ENCODE measurements at regions not wholly inside any gene's neighbourhood (a gene's known extent, or its start where the extent isn't known, plus 50 kb on each side); places are given as distances from the start of the nearest gene placed in this dataset.

DNA sequence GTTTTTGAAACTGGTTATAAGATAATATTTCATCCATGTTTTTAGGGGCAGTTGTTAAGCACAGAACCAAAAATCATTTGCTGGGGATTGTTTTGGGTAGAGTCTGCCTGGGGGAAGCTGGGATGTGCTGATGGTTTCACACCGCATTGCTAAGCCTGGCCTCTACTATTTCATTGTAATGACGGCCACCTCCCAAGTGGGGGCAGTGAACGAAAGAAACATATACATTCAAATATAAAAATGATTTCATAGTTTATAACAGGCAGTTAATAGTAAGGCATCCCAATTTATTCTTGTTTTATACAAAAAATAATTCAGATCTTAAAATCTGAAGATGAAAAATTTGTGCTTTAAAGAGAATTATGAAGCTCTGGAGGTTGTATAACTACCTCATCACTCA, 750.8 kb downstream of the REEP3 start:
- no peak overlapping the region for H4K8ac ChIP-seq (ENCODE audit: low read depth, low read length)
- no peaks in the 10 kb centered on the region for H3K4me1 ChIP-seq (ENCODE audit: control insufficient read depth in 2 of 2, insufficient read depth in 1 of 2, low read depth in 1 of 2, low read length in 2 of 2)
- no peak overlapping the region for H3K4me3 ChIP-seq (ENCODE audit: low read length in 2 of 2)
- no peak overlapping the region for H3K18ac ChIP-seq (ENCODE audit: low read length)
- H2BK15ac ChIP-seq (ENCODE audit: low read length): no peak overlapping the region
- no peak overlapping the region for H2AFZ ChIP-seq (ENCODE audit: low read length)
- H3K27me3 ChIP-seq (ENCODE audit: control insufficient read depth in 3 of 3, insufficient read depth in 3 of 3, low read depth in 1 of 3, low read length in 3 of 3): no peaks in the 10 kb centered on the region
- no peak overlapping the region for H3K9ac ChIP-seq (ENCODE audit: low read depth, low read length, poor library complexity)
- H3K4me2 ChIP-seq (ENCODE audit: insufficient read depth, low read length, poor library complexity, severe bottlenecking): no peak overlapping the region
- no peak overlapping the region for H2BK120ac ChIP-seq (ENCODE audit: low read depth, low read length)
- H3K9me3 ChIP-seq (replicated peaks in 1 of 2; ENCODE audit: control insufficient read depth in 2 of 2, insufficient read depth in 1 of 2, low read depth in 1 of 2, low read length in 2 of 2): no peaks in the 10 kb centered on the region
- H3K14ac ChIP-seq (ENCODE audit: low read length): no peak overlapping the region
- H2BK5ac ChIP-seq (ENCODE audit: low read length): no peak overlapping the region
- no peaks in the 10 kb centered on the region for H3K36me3 ChIP-seq (replicated peaks in 1 of 2; ENCODE audit: control insufficient read depth in 2 of 2, insufficient read depth in 2 of 2, low read length in 2 of 2)
- no peaks in the 10 kb centered on the region for H3K79me1 ChIP-seq (ENCODE audit: low read depth, low read length)
- WGBS, 2 donors (ENCODE audit: extremely low coverage in 2 of 2, insufficient read length in 2 of 2, insufficient replicate concordance in 1 of 2): no CpG with 5 or more reads among the region's 3 CpGs
- no peak for DNase-seq (ENCODE audit: low spot score)
- H3K23ac ChIP-seq (ENCODE audit: low read depth, low read length, poor library complexity): no peak overlapping the region
- no peak overlapping the region for H3K4ac ChIP-seq (ENCODE audit: low read length)
- H2BK12ac ChIP-seq (ENCODE audit: low read length): no peak overlapping the region
- no peak overlapping the region for H2AK5ac ChIP-seq (ENCODE audit: low read depth, low read length)
- no peak overlapping the region for H3K27ac ChIP-seq (replicated peaks; ENCODE audit: low read length)
- H4K91ac ChIP-seq (ENCODE audit: low read depth, low read length, poor library complexity): no peak overlapping the region

DNA sequence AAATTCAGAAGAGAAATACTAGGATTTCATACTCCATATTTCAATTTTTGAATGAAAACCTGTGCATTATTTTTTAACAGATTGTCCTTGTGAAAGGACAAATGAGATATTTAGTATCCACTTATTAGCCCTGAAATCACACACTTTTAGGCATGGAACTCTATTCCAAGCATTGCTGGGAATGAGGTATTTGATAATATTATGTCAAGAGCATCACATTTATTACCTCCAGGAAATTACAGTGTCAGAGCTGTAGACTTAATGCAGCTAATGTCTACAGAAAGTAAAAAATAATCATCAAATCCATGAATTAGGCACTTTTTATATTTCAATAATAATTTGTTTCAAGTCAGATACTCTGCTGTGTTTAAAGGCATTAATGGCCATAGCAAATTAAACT, 753.8 kb downstream of the REEP3 start:
- Histone ChIP-seq H2AFZ (ENCODE audit: low read length) (no peak overlapping the region), H4K91ac (ENCODE audit: low read depth, low read length, poor library complexity) (no peak overlapping the region), H3K18ac (ENCODE audit: low read length) (no peak overlapping the region), H2BK5ac (ENCODE audit: low read length) (no peak overlapping the region), H3K36me3 (replicated peaks in 1 of 2; ENCODE audit: control insufficient read depth in 2 of 2, insufficient read depth in 2 of 2, low read length in 2 of 2) (no peaks in the 10 kb centered on the region), H2AK5ac (ENCODE audit: low read depth, low read length) (no peak overlapping the region), H2BK12ac (ENCODE audit: low read length) (no peak overlapping the region), H3K9me3 (replicated peaks in 1 of 2; ENCODE audit: control insufficient read depth in 2 of 2, insufficient read depth in 1 of 2, low read depth in 1 of 2, low read length in 2 of 2) (peaks cover 0 to 2% of the 10 kb centered on the region in 2 donors), H3K14ac (ENCODE audit: low read length) (no peak overlapping the region), H3K4ac (ENCODE audit: low read length) (no peak overlapping the region), H3K27ac (replicated peaks; ENCODE audit: low read length) (no peak overlapping the region), H2BK120ac (ENCODE audit: low read depth, low read length) (no peak overlapping the region), H4K8ac (ENCODE audit: low read depth, low read length) (no peak overlapping the region), H3K4me1 (ENCODE audit: control insufficient read depth in 2 of 2, insufficient read depth in 1 of 2, low read depth in 1 of 2, low read length in 2 of 2) (no peaks in the 10 kb centered on the region), H3K4me2 (ENCODE audit: insufficient read depth, low read length, poor library complexity, severe bottlenecking) (no peak overlapping the region), H3K79me1 (ENCODE audit: low read depth, low read length) (no peaks in the 10 kb centered on the region), H3K9ac (ENCODE audit: low read depth, low read length, poor library complexity) (no peak overlapping the region), H3K4me3 (ENCODE audit: low read length in 2 of 2) (no peak overlapping the region), H3K23ac (ENCODE audit: low read depth, low read length, poor library complexity) (no peak overlapping the region), H2BK15ac (ENCODE audit: low read length) (no peak overlapping the region), H3K27me3 (ENCODE audit: control insufficient read depth in 3 of 3, insufficient read depth in 3 of 3, low read depth in 1 of 3, low read length in 3 of 3) (no peaks in the 10 kb centered on the region)
- no peak for DNase-seq (ENCODE audit: low spot score)

DNA sequence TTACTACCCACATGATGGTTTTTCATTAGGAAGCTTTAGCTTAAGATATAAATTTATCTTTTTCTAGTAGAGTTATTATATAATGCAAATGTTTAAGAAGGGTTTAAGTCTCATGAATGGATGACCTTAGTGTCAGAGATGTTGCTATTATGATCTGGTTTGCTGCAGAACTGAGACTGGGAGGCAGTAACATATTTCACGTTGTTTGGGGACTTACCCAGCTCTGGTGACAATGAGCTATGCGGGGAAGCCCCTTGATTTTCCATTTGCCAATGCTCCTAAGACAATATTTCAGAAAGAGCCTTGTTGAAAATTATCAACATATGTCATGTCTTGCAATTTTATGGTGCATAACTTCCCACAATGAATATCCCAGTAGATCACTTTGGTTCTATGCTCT, 754.6 kb downstream of the REEP3 start:
- DNase-seq (ENCODE audit: low spot score): no peak
- Histone ChIP-seq H3K18ac (ENCODE audit: low read length) (no peak overlapping the region), H3K4me1 (ENCODE audit: control insufficient read depth in 2 of 2, insufficient read depth in 1 of 2, low read depth in 1 of 2, low read length in 2 of 2) (no peaks in the 10 kb centered on the region), H3K4me3 (ENCODE audit: low read length in 2 of 2) (no peak overlapping the region), H3K9ac (ENCODE audit: low read depth, low read length, poor library complexity) (no peak overlapping the region), H2BK120ac (ENCODE audit: low read depth, low read length) (no peak overlapping the region), H3K9me3 (replicated peaks in 1 of 2; ENCODE audit: control insufficient read depth in 2 of 2, insufficient read depth in 1 of 2, low read depth in 1 of 2, low read length in 2 of 2) (peaks cover 0 to 2% of the 10 kb centered on the region in 2 donors), H4K8ac (ENCODE audit: low read depth, low read length) (no peak overlapping the region), H3K36me3 (replicated peaks in 1 of 2; ENCODE audit: control insufficient read depth in 2 of 2, insufficient read depth in 2 of 2, low read length in 2 of 2) (no peaks in the 10 kb centered on the region), H3K79me1 (ENCODE audit: low read depth, low read length) (no peaks in the 10 kb centered on the region), H2AFZ (ENCODE audit: low read length) (no peak overlapping the region), H2BK15ac (ENCODE audit: low read length) (no peak overlapping the region), H3K4me2 (ENCODE audit: insufficient read depth, low read length, poor library complexity, severe bottlenecking) (no peak overlapping the region), H3K27me3 (ENCODE audit: control insufficient read depth in 3 of 3, insufficient read depth in 3 of 3, low read depth in 1 of 3, low read length in 3 of 3) (no peaks in the 10 kb centered on the region), H3K4ac (ENCODE audit: low read length) (no peak overlapping the region), H3K14ac (ENCODE audit: low read length) (no peak overlapping the region), H2BK5ac (ENCODE audit: low read length) (no peak overlapping the region), H2BK12ac (ENCODE audit: low read length) (no peak overlapping the region), H2AK5ac (ENCODE audit: low read depth, low read length) (no peak overlapping the region), H4K91ac (ENCODE audit: low read depth, low read length, poor library complexity) (no peak overlapping the region), H3K23ac (ENCODE audit: low read depth, low read length, poor library complexity) (no peak overlapping the region), H3K27ac (replicated peaks; ENCODE audit: low read length) (no peak overlapping the region)
- WGBS, 2 donors (ENCODE audit: extremely low coverage in 2 of 2, insufficient read length in 2 of 2, insufficient replicate concordance in 1 of 2): no CpG with 5 or more reads among the region's 2 CpGs

DNA sequence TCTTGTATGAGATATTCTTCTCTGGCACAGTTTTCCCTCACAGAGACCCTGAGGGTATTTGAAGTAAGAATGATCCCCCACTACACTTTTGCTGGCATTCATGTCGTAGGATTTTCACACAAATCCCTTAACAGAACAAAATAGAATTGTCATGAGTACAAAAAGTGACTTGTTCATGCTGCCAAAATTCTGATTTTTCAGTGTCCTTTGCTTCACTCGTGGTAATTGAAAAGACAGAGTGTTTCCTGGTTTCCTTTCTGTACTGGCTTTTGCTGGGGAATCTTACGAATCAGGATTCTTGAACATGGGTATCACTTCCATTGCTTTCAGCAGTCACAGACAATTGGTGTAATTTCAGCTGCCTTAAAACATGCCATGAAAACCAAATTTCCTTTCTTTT, 756.3 kb downstream of the REEP3 start:
- no peak overlapping the region for H4K91ac ChIP-seq (ENCODE audit: low read depth, low read length, poor library complexity)
- no peak overlapping the region for H2AK5ac ChIP-seq (ENCODE audit: low read depth, low read length)
- no peak overlapping the region for H3K4ac ChIP-seq (ENCODE audit: low read length)
- no peak overlapping the region for H2BK12ac ChIP-seq (ENCODE audit: low read length)
- no peak overlapping the region for H3K27ac ChIP-seq (replicated peaks; ENCODE audit: low read length)
- H4K8ac ChIP-seq (ENCODE audit: low read depth, low read length): no peak overlapping the region
- peaks cover 0 to 2% of the 10 kb centered on the region in 2 donors for H3K9me3 ChIP-seq (replicated peaks in 1 of 2; ENCODE audit: control insufficient read depth in 2 of 2, insufficient read depth in 1 of 2, low read depth in 1 of 2, low read length in 2 of 2)
- no peak overlapping the region for H3K23ac ChIP-seq (ENCODE audit: low read depth, low read length, poor library complexity)
- no peak overlapping the region for H2BK5ac ChIP-seq (ENCODE audit: low read length)
- no peaks in the 10 kb centered on the region for H3K79me1 ChIP-seq (ENCODE audit: low read depth, low read length)
- no peaks in the 10 kb centered on the region for H3K27me3 ChIP-seq (ENCODE audit: control insufficient read depth in 3 of 3, insufficient read depth in 3 of 3, low read depth in 1 of 3, low read length in 3 of 3)
- H3K9ac ChIP-seq (ENCODE audit: low read depth, low read length, poor library complexity): no peak overlapping the region
- no CpG with 5 or more reads among the region's 3 CpGs for WGBS, 2 donors (ENCODE audit: extremely low coverage in 2 of 2, insufficient read length in 2 of 2, insufficient replicate concordance in 1 of 2)
- no peak overlapping the region for H2AFZ ChIP-seq (ENCODE audit: low read length)
- H3K4me2 ChIP-seq (ENCODE audit: insufficient read depth, low read length, poor library complexity, severe bottlenecking): no peak overlapping the region
- H3K4me1 ChIP-seq (ENCODE audit: control insufficient read depth in 2 of 2, insufficient read depth in 1 of 2, low read depth in 1 of 2, low read length in 2 of 2): no peaks in the 10 kb centered on the region
- no peak overlapping the region for H2BK120ac ChIP-seq (ENCODE audit: low read depth, low read length)
- no peak overlapping the region for H3K4me3 ChIP-seq (ENCODE audit: low read length in 2 of 2)
- H3K36me3 ChIP-seq (replicated peaks in 1 of 2; ENCODE audit: control insufficient read depth in 2 of 2, insufficient read depth in 2 of 2, low read length in 2 of 2): no peaks in the 10 kb centered on the region
- H3K18ac ChIP-seq (ENCODE audit: low read length): no peak overlapping the region
- H3K14ac ChIP-seq (ENCODE audit: low read length): no peak overlapping the region
- no peak overlapping the region for H2BK15ac ChIP-seq (ENCODE audit: low read length)
- DNase-seq (ENCODE audit: low spot score): no peak

Measured in neuronal stem cell (in vitro differentiated cells).